ENCODE measurements at regions not wholly inside any gene's neighbourhood (a gene's known extent, or its start where the extent isn't known, plus 50 kb on each side); places are given as distances from the start of the nearest gene placed in this dataset.

DNA sequence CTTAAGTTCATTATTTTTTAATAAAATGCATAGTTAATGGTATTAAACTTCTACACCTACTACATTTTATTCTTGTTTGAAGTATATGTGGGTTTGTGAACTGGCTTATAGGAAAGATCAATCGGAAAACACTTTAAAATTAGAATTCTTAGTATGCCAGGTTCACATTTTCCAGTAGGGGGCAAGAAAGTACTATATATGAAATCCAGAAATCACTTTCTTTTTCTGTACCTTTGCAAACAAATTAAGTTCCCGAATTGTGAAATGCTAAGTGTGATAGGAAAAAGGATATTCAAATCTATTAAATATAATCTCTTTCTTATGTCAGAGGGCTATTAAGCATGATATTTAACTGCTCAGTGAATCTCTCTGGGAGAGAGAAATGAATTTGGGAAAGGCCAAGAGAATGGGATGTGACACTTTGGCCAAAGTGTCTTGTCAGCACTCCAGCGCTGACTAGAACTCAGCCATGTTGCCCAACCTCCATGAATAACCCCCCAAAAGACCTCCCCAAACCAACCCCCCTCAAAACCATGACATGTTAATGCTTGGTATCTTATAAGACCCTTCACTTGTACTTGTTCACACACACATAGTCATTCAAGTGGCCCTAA is 122.6 kb upstream of the SLC10A2 start:
- TF ChIP-seq CTCF (IDR thresholded peaks at IDR 0.05) (no peak), POLR2A (IDR thresholded peaks at IDR 0.05) (no peak)

Data from lower leg skin (tissue), 3 donors.